Superior temporal gyrus (tissue), 1 donor: ENCODE measurements at regions not wholly inside any gene's neighbourhood (a gene's known extent, or its start where the extent isn't known, plus 50 kb on each side); places are given as distances from the start of the nearest gene placed in this dataset.
"Not testable (repeated sequence)": the region's sequence is repeated elsewhere in the genome, so short reads cannot be mapped to it uniquely, and the experiment has no call there.

ENCODE experiments used
- DNase-seq: peaks from one replicate; pipeline ENCODE4 v3.0.0-alpha.2; 2016; ENCODE audit errors: extremely low spot score

DNA sequence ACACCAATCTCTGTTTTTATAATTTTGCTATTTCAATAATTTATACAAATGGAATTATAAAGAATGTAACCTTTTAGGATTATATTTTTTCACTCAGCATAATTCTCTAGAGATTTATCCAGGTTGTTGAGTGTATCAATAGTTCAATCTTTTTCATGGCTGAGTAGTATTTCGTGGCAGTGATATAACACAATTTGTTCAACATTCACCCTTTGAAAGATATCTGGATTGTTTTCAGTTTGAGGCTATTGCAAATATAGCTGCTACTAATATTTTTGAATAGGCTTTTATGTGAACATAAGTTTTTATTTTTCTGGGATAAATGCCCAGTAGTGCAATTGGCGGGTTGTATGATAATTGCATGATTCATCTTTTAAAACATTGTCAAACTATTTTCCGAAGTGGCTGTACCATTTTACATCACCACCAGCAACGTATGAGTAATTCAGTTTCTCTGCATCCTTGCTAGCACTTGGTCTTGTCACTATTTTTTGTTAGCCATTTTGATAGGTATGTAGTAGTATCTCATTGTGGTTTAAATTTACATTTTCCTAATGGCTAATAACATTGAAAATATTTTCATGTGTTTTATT, 55.6 kb upstream of the ABCD3 start:
- no peak for DNase-seq

DNA sequence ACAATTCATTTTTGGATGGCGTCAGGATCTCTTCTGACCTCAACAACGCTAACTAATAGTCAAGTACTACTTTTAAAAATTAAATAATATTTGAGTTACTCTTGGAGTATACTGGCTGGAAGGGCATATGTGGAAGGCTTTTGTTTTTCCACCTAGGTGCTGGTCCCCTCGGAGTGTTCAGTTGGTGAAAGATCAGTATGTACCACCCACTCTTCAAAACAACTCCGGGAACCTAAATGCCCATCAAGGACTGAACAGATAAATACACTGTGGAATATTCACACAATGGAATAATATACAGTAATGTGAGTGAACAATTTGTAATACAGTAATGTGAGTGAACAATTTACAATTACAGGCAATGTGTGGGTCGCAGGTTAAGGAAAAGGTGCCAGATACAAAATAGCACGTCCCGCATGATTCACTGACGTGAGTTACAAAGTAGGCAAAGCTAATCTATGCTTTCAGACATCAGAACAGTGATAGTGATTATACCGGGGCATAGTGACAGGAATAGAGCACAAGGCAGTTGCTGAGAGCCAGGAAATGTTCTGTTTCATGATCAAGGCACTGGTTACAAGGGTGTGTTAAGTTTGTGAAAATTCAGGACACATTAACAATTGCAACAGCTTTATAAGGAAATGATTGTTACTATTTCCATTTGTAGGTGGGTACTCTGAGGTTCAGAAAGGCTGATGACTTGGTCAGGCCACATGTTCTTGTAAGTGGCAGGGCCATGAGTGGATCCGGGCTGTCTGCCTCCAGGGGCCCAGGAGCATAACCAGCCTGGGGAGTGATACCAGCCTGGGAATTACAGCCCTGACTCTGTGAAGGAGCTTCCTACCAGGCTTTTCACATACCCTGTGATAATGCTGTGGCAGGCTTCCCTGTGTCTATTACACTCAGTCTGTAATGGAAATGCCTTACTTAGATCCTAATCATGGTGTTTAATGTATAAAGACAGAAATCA, 59.3 kb upstream of the ABCD3 start:
- DNase-seq, result no peak

DNA sequence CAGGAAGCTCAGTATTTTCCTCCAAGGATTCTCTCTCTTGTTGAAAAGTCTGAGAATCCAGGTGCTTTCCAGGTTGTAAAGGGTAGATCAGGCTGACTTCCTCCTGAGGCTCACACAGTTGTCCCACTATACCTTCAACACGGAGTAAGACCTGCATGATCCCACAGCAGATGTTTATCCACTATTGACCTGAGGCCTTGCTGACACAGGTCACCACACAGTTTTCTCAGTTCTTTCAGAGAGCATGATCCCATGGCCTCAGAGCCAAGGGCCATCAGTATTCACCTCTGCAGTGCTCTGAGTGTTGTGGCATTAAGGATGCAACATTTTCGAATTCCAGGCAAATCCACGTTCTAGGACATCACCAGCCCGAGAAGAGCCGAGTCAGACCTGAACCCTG, 60.5 kb upstream of the ABCD3 start:
- DNase-seq, result no peak

DNA sequence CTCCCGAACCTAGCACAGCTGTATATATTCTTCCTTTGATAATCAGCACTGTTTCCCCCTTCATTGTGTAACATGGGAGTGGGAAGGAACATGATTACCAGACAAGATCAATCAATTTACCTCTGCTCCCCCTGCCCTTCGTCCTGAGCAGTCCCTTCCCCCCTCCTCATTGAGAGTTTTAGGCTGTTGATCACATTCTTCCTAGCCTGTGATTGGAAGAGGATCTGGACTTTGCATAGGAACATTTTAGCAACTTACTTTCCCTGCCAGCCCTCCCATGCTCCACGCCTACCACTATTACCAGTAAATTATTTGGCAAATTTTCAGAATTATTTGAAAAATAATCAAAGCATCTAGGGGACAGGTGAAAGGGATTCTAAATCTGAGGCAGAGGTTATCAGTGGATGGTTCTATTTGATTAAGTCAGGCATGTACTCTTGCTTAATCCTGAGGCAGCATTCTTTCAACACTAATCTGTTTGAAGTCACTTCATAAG, 62.7 kb upstream of the ABCD3 start:
- no peak for DNase-seq

DNA sequence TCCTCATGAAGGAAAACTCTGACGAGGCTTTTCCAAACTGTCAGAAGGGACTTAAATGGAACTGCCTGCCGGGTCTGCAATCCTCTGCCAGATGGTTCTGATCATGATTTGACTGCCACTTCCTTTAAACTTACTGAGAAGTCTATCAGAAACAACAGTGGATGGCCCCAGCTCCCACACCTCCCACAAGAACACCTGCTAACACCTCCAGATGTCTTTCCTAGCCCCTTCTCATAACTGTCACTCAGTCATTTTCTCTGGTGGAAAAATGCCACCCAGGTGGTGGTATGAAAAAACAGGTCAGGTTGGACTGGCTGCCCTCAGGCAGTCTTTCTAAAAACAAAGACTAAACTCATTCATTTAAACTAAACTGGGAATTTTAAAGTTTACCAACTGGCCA, 66.7 kb upstream of the ABCD3 start:
- DNase-seq, result no peak

DNA sequence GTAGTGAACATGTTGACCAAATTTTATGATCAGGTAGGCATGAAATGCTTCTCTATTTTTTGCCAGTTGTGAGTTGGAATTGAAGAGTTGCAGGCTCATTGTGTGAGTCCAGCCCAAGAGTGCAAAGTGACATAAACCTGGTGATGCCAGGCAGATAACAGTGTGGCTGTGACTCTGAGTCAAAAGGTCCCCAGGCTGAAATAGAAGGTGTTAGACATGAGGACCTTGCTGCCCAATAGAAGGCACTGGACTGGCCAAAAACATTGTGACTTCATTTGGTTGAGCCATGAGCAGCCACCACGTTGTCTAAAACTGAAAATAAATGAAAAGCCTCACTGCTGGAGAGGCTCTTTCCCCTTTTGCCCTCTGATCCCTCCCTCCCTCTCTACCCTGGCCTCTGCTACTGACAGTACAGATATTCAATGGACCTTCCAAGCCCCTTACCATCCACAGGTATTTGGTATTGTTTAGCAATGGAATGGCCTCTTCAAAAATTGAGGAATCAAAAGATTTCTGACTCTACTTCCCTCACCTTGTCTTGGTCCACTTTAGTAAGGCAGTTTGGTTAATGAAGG, 67.8 kb upstream of the ABCD3 start:
- DNase-seq, result no peak

DNA sequence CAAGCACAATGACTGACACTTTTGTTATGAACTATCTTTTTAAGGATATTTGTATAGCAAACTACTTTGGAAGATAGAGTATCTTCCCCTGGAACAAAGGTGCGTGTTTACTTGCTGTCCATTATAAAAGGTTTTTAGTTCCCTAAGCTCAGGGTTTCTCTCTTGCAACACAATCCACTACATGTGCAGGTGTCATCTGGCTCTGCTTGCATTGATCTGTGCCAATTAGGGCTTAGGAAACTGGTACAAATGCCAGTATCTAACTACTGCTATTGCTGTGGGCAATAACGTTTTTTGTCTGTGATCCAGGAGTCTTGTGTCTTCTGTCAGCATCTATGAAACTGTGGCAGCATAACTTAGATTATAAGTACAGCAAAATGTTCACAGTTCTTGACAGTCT, 68.3 kb upstream of the ABCD3 start:
- DNase-seq, result no peak

DNA sequence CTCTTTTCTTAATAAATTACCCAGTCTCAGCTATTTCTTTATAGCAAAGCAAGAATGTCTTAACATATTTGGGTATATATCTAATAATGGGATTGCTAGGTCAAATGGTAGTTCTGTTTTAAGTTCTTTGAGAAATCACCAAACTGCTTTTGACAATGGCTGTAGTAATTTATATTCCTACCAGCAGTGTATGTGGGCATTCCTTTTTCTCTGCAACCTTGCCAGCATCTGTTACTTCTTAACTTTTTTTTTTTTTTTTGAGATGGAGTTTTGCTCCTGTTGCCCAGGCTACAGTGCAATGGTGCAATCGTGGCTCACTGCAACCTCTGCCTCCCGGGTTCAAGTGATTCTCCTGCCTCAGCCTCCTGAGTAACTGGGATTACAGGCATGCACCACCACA, 69.8 kb upstream of the ABCD3 start:
- not testable (repeated sequence) for DNase-seq

DNA sequence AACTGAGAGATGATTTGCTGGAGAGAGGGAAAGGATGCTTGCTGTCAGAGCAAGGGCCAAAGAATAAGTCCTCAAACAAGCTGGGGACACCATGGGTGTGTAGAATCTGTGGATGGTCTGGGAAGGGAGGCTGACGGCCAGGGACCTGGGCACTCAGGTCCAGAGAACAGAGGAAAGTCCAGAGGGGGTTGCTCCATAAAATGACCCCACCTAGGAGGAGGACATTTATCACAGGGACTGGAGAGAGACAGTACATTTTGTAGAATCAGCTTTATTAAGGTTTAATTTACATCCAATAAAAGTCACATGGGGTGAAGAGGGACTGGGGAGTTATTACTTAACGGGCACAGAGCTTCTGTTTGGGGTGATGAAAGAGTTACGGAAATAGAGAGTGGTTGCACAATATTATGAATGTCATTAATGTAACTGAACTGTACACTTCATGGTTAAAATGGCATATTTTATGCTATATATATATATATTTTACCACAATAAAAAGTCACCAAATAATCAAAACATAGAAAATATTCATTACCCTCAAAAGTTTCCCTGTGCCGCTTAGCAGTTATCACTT, 73.0 kb upstream of the ABCD3 start:
- no peak for DNase-seq

DNA sequence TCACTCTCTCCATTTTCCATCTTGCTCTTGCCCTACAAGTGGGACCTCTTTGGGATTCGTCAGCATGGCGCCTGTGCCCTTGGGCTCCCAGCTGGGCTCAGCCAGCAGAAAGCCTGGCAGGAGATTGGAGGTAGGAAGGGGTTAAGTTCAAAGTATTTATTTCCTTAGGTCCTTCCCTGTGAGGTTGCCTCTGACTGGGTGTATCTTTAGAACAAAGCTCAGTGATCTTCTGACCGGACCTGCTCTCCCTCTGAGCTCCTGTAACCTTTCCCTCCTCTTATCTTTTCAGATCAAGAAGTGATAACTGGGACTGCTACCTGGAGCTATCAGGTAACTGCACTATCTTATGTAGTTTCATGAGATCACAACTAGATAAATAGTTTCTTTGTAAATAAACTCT, 75.8 kb upstream of the ABCD3 start:
- DNase-seq, result no peak

DNA sequence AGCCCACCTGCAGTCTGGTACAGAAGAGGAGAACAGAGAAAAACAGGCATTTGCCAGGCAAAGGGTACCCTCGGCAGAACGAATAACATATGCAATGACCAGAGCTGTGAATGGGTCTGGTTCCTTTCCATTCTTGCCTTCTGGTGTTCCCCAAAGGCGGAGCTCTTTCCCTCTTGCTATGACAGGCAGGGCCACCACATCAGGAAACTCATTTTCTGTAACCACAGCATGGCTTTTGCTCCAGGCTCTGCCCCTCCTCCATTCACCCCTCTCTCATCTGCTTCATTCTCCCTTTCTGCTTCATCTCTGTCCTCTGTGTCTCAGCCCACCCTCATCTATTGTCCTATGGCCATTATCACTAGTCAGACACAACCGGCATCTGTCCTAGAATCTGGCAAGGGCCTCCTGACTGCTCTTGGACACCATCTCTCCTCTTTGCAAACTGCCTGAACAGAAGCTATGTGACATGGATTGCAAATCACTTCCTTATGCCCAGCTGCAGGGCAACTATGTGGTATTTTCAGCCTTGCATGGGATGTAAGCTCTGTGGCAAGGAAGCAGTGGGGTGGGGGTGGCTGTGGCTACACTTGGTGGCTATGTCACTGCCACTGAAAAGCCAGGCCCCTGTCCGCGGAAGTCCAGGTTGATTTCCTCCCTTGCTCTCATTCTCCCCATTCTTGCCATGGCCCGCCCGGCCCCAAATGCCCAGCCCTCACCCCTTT, 78.8 kb upstream of the ABCD3 start:
- no peak for DNase-seq

DNA sequence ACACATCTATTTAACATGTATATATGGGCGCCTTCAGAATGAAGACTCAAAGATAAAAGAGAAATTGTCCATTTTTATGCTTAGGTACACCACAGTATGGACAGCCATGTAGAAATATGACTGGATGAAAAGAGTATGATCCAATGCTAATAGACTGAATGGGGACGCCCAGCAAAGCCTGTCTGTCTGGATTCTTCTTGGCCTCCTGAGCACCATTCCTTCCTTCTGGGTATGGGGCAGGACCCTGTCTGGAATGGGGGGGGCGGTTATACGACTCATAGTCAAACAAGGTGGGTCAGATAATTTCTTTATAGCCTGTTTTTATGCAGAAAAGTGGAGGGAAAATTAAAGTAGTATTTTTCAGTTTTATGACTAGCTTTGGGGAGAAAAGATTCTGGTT, 81.2 kb upstream of the ABCD3 start:
- no peak for DNase-seq

DNA sequence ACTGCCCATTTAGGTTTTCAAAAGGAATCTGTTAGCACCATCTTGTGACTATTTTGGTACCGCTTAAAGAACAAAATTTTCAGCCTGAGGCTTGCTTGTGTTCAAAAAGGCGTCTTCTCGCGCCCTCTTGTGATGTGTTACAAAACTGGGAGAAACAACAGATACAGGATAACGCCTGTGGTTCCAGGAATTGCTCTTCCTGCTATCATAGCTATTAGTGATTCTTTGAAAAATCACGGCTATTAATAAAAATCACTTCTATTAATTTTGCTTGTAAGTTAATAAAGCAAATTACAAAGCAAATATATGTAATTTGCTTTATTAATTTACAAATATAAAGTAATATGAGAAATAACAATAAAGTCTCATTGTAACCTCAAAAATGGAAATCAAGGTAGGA, 82.2 kb upstream of the ABCD3 start:
- DNase-seq, result peak; percentile 96

DNA sequence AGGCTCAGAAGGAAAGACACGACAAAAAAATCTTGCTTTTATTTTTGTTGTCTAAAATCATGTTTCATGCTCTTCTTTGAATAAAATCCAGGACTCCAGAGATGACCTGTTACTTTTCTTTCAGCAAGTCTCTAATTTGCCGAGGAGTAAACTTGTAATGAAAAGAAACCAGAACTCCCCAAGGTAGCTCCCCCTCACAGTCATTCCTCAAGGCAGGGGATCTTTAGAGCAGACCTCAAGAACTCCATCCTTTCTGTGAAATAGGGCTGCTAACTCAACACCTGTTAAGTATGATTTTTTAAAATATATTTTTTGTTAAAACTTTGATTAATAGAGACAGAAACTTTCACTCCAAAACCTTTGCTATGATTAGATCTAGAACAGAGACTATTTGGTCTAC, 82.7 kb upstream of the ABCD3 start:
- no peak for DNase-seq

DNA sequence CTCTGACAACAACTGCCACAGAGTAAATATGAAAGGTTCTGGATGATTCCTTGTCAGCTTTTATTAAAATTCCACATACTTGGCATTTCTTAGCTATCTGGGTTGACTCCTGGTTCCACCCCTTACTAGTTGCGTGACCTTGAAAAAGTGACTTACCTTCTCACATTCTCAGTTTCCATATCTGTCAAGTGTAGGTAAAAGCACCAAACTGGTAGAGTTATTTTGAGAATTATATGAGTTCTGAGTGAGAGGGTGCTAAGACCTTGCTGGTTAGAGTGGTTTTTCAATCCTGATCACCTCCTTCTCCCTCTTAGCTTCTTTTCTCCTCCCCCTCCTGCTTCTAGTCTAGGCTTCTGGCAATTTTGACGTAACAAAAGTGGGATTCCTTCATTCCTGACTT, 83.4 kb upstream of the ABCD3 start:
- no peak for DNase-seq

DNA sequence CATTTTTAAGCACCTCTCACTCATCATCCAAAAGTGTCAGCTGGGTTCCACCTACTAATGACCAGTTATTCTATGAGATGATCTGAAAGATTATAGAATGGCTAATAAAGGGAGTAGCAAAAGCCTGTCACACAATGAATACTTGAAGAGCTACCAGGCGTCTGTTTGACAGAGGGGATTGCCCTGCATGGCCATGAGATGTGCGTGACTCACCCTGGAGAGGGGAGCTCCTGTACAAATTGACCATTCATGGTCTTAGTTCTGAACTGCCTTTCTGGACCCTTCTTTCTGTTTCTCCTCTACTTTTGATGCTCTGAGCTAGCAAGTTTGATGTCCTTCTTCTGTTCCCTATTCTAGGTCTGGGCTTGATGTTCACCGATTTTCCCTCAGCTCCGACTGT, 85.2 kb upstream of the ABCD3 start:
- no peak for DNase-seq

DNA sequence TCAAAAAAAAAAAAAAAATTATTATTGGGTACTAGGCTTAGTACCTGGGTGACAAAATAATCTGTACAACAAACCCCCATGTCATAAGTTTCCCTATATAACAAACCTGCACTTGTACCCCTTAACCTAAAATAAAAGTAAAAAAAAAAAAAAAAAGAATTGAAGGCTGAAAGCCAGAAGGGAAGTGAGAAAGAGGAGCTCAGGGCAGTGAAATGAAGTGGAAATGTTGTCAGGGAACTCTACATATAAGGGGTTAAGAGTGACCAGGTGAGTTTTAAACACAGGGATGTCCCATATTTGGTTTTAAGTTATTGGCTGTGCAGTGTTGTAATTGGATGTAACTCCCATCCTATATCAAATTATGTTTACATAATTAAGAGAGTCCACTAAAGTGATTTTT, 85.7 kb upstream of the ABCD3 start:
- no peak for DNase-seq

DNA sequence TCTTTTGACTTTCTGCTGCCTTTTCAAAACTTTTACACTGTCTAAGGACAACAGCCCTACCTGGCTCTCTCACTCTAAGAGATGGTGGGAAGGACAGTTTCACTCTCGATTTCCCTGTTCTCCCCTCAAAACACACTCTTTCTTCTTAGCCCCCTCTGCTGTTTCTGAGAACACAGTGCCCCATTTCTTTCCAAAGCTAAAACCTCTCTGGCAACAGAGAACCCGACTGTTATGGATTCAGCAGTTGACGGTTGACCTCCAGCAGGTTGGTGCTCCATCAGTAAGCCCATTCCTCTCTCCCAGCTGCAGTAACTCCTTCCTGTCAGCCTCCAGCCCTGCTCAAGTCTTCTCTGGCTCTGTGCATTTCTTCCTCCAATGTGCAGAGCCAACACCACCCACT, 88.2 kb upstream of the ABCD3 start:
- DNase-seq, result no peak

DNA sequence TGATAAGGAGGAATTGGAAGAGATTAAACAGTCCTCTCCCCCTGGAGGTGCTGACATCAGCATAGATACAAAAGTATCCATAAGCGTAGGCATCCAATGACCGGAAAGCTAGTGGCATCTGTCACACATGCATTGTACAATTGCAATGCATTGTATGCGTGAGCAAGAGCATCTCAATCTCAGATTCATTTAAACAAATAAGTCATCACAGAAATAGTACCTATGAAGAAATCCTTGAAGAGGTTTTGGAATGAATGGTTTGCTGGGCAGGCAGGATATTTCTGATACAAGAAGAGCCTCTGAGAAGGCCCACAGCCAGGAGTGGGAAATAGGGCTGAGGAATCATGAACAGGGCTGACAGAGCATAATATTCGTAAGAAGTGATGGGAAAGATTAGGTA, 88.9 kb upstream of the ABCD3 start:
- no peak for DNase-seq

DNA sequence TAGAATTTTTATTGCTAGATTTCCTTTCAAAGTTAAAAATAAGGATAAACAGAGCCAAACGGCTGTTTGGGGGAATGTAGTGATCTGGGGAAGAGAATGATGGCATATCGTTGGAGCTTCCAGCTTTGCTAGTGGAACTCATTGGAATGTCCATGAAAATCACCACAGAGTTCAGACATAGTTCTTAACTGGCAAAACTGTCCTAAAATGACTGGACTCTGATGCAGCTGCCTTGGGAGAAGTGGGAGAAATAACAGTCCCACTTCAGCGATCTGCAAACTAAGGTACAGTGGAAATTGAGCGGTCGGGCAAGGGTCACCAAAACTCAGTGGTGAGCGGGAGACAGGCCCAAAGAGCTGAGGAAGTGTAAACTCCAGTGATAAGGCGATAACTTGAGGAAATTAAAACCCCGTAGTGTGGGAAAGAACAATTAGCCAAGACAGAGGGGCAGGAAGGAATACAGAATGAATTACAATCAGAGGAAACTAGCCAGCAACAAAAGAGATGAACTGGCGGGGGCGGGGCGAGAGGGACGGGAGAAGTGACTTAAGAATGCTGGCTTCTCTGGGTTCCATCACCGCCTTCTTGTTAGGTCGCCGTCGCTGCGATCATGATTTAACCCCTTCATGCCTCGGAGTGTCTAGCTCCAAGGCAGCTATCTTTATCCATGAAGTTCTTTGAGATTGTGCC, 89.8 kb upstream of the ARHGAP29 start:
- no peak for DNase-seq

DNA sequence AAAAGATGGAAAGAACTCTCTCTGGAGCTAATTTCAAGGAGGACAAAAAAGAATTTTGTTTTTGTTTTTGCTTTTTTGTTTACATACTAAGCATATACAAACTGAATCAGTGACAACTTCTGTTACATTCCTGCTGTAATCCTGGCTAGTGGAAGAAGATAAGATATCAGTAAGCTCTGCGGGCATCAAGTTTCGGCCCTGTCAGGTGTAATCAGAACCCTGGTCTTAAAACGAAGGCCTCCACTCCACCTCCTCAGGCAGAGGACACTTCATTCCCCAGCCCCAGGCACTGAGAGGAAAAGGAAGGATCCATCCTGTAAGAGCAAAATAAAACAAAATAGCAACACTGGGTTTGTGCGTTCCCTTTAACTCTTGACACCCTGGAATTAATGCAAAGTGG, 88.9 kb upstream of the ARHGAP29 start:
- no peak for DNase-seq
